K562 (cell line): ENCODE measurements at regions not wholly inside any gene's neighbourhood (a gene's known extent, or its start where the extent isn't known, plus 50 kb on each side); places are given as distances from the start of the nearest gene placed in this dataset.

Experiments used
- ATAC-seq: fragments of 200-7000 bp; cut with Tn5 transposase; 3 replicates; pipeline ENCODE4 v1.9.1; 2020; ENCODE audit warnings: moderate library complexity
- BruUV-seq: library from RNA; stranded (reverse); fragments of 400-500 nt; replicated peaks from 2 replicates; lab custom pipeline; 2021; lab: Mats Ljungman, UMichigan
- CTCF ChIA-PET: fragments of 300-600 bp; formaldehyde crosslinking; extraction: SDS; loops from one replicate; lab custom pipeline; 2021; ENCODE audit warnings: low intra/inter-chr PET ratio; lab: Yijun Ruan, JAX
- POLR2A ChIA-PET: fragments of 300-600, 350-650 bp; sonication (Branson Sonifier 250); formaldehyde crosslinking; extraction: SDS; loops from one replicate; lab custom pipeline; 2021; ENCODE audit warnings: antibody characterized with exemption, inconsistent platforms; lab: Yijun Ruan, JAX
- DNase-seq, 4 experiments: peaks; one replicate each; pipeline versions ENCODE4 v3.0.0 to v3.0.0-alpha.2; 2011 to 2018; ENCODE audit warnings: low spot score in 3 of 4, mixed read lengths in 3 of 4; ENCODE audit errors: extremely low read depth in 1 of 4
- FAIRE-seq: peaks from 2 replicates; lab custom pipeline; 2011; peaks lifted over from hg19 to GRCh38; lab: Jason Lieb, UNC
- H2AFZ ChIP-seq: 2 replicates; pipeline ENCODE4 v1.6.0; 2011; ENCODE audit warnings: low read depth, low read length, control low read depth, inconsistent platforms
- H3K27ac ChIP-seq: fragments of 200-600 bp; 3 replicates; pipeline ENCODE4 v1.8.0; 2011; ENCODE audit warnings: low read depth, mild to moderate bottlenecking, control low read depth, inconsistent platforms, low read length, moderate library complexity, mixed read lengths; ENCODE audit errors: extremely low read depth
- H3K27me3 ChIP-seq, 2 experiments: fragments of 300-600 bp in 1 of 2; 2 replicates in 1 of 2; 3 replicates in 1 of 2; pipeline versions ENCODE4 v1.6.0 to v1.8.0; 2011; ENCODE audit warnings: inconsistent platforms in 2 of 2, low read length in 2 of 2, mild to moderate bottlenecking in 1 of 2, mixed read lengths in 1 of 2, moderate library complexity in 1 of 2; ENCODE audit not compliant: control insufficient read depth in 2 of 2, insufficient read depth in 2 of 2
- H3K36me3 ChIP-seq: fragments of 300-600 bp; 3 replicates; pipeline ENCODE4 v1.8.0; 2011; ENCODE audit warnings: mild to moderate bottlenecking, low read length, inconsistent platforms; ENCODE audit not compliant: control insufficient read depth, insufficient read depth
- H3K4me1 ChIP-seq, 2 experiments: fragments of 200-600 bp in 1 of 2; replicated peaks in 1 of 2; 2 replicates in 1 of 2; 3 replicates in 1 of 2; pipeline versions ENCODE4 v1.5.1 to v1.8.0; 2011; ENCODE audit warnings: inconsistent platforms in 2 of 2, low read length in 2 of 2, mild to moderate bottlenecking in 1 of 2, mixed read lengths in 1 of 2, moderate library complexity in 1 of 2; ENCODE audit not compliant: control insufficient read depth in 2 of 2, insufficient read depth in 2 of 2
- H3K4me2 ChIP-seq: 2 replicates; pipeline ENCODE4 v1.6.1; 2011; ENCODE audit warnings: low read length, control low read depth, inconsistent platforms, mixed read lengths; ENCODE audit not compliant: insufficient read depth
- H3K4me3 ChIP-seq: fragments of 200-600 bp; sonication (generic), shearing (Covaris generic); 2 replicates; pipeline ENCODE4 v1.5.1; 2016; ENCODE audit warnings: control low read depth, inconsistent platforms
- H3K79me2 ChIP-seq: fragments of 200-600 bp; 3 replicates; pipeline ENCODE4 v1.8.0; 2011; ENCODE audit warnings: low read length, inconsistent platforms; ENCODE audit not compliant: control insufficient read depth, insufficient read depth
- H3K9ac ChIP-seq, 2 experiments: 2 replicates each; pipeline versions ENCODE4 v1.6.0 to v1.6.1; 2011; ENCODE audit warnings: low read depth in 2 of 2, low read length in 2 of 2, control low read depth in 1 of 2, inconsistent platforms in 1 of 2, mild to moderate bottlenecking in 1 of 2, mixed read lengths in 1 of 2; ENCODE audit not compliant: insufficient read depth in 1 of 2
- H3K9me1 ChIP-seq: one replicate; pipeline ENCODE4 v1.6.0; 2011; ENCODE audit warnings: inconsistent platforms, mild to moderate bottlenecking, low read length, moderate library complexity; ENCODE audit not compliant: control insufficient read depth, insufficient read depth
- H3K9me3 ChIP-seq: replicated peaks from 2 replicates; pipeline ENCODE4 v1.5.1; 2011; ENCODE audit warnings: low read depth, low read length, inconsistent platforms; ENCODE audit not compliant: control insufficient read depth, insufficient read depth
- H4K20me1 ChIP-seq: replicated peaks from 2 replicates; pipeline ENCODE4 v1.6.1; 2011; ENCODE audit warnings: low read length, inconsistent platforms, mixed read lengths; ENCODE audit not compliant: control insufficient read depth, insufficient read depth
- ARID2 ChIP-seq: fragments of 450-650 bp; IDR thresholded peaks from 2 replicates; pipeline ENCODE4 v1.6.1; 2017; ENCODE audit warnings: antibody characterized with exemption, mild to moderate bottlenecking
- HDAC2 ChIP-seq: fragments of 450-650 bp; IDR thresholded peaks from 2 replicates; pipeline ENCODE4 v1.6.1; 2016; ENCODE audit warnings: mild to moderate bottlenecking
- JUND ChIP-seq, 2 experiments: IDR thresholded peaks; 2 replicates in 1 of 2; 3 replicates in 1 of 2; pipeline ENCODE4 v1.6.1; 2011; ENCODE audit warnings: borderline replicate concordance in 2 of 2, low read depth in 2 of 2, low read length in 2 of 2, improper control_type of control experiment in 1 of 2, missing biosample characterization in 1 of 2, missing genetic modification characterization in 1 of 2, missing genetic modification reagents in 1 of 2
- NFE2 ChIP-seq: IDR thresholded peaks from 2 replicates; pipeline ENCODE4 v1.6.1; 2014; ENCODE audit warnings: antibody characterized with exemption, low read depth
- PTTG1 ChIP-seq: fragments of 450-650 bp; IDR thresholded peaks from 2 replicates; pipeline ENCODE4 v1.6.1; 2016; ENCODE audit warnings: low read depth, mild to moderate bottlenecking, missing genetic modification characterization, missing compliant biosample characterization
- WGBS: fragments of 100-300 bp; shearing (Covaris generic); methylation state at CpG from one replicate; pipeline ENCODE4 v1.1.6; 2016; ENCODE audit warnings: low coverage, mixed read lengths; ENCODE audit not compliant: insufficient coverage; ENCODE audit errors: missing lambda C conversion rate; 5-methylcytosine and 5-hydroxymethylcytosine counted together
- in situ Hi-C: fragments of 300-500 bp; cut with MboI; formaldehyde crosslinking; loops from 4 replicates; pipeline ENCODE4 v1.15.0; 2018; ENCODE audit warnings: inconsistent platforms, mixed read lengths
- intact Hi-C: fragments of 100-400 bp; cut with micrococcal nuclease; formaldehyde crosslinking; loops from 2 replicates; pipeline ENCODE4 v1.14.2; 2022

GRCh38 chrX:12058087-12058486 is 80.2 kb upstream of the FRMPD4 start:
- ChIA-PET POLR2A (no interaction called here), CTCF (no interaction called here)
- Histone ChIP-seq H3K27ac (no peak overlapping the region), H3K9ac (no peak overlapping the region), H4K20me1 (no peaks in the 10 kb centered on the region), H3K9me3 (no peaks in the 10 kb centered on the region), H3K9me1 (no peaks in the 10 kb centered on the region), H2AFZ (no peak overlapping the region), H3K79me2 (no peaks in the 10 kb centered on the region), H3K4me1 (no peaks in the 10 kb centered on the region), H3K36me3 (no peaks in the 10 kb centered on the region), H3K27me3 (no peaks in the 10 kb centered on the region), H3K4me3 (no peak overlapping the region), H3K4me2 (no peak overlapping the region)
- WGBS = 0% methylated on average over 4 of the region's 4 CpGs
- TF ChIP-seq PTTG1 (tag) = no peak
- TF ChIP-seq JUND (IDR thresholded peaks at IDR 0.05; ENCODE audit: borderline replicate concordance, low read depth, low read length) = no peak
- TF ChIP-seq JUND (tag; IDR thresholded peaks at IDR 0.05; ENCODE audit: borderline replicate concordance, low read depth, low read length) = no peak
- in situ Hi-C loops = no loop called here
- ATAC-seq (no peak), DNase-seq (no peak), FAIRE-seq (no peak)
- intact Hi-C loops = no loop called here
- BruUV-seq = no TSS peak

DNA sequence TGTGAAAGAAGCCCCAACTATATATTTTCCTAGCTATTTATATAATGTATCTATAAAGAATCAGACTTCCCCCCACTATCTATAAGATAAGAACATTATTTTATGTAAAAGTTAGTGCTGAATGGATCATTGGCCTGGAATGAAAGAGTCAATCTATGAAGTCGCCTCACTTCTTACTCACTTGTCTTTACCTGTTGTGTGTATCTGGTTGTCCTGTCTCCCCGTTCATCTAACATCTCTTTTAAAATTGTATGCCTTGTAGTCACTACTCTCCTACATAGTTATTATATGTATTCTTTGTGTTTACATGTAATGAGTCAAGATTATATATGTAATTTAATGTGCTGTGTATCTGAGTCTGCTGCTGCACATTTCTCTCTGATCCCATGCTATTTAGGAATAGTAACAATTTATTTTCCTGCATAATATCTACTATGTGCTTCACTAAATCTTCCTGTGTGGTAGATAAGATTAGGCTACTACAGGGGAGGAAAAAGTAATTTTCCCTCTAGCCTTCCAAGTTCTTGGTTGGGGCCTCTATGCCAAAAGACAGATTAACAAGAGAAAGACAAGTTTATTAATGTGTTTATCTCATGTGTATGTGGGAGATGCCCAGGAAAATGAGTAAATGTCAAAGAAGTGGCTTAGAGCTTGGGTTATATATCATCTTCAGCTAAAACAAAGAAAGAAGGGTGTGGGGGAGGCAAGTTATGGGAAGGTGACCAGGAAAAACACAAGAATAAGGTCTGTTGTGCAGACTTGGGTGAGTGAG is 77.6 kb upstream of the FRMPD4 start:
- Histone ChIP-seq H3K4me2 (no peak overlapping the region), H2AFZ (no peak overlapping the region), H3K27ac (no peak overlapping the region), H3K27me3 (no peaks in the 10 kb centered on the region), H3K9ac (no peak overlapping the region), H3K79me2 (no peaks in the 10 kb centered on the region), H3K36me3 (no peaks in the 10 kb centered on the region), H3K4me3 (no peak overlapping the region), H3K9me1 (no peaks in the 10 kb centered on the region), H4K20me1 (no peaks in the 10 kb centered on the region), H3K4me1 (no peaks in the 10 kb centered on the region), H3K9me3 (no peaks in the 10 kb centered on the region)
- intact Hi-C loops = no loop called here
- WGBS = 0% methylated on average over 2 of the region's 2 CpGs
- no peak for ATAC-seq
- no TSS peak for BruUV-seq
- ChIA-PET POLR2A (no interaction called here), CTCF (no interaction called here)
- DNase-seq = no peak
- FAIRE-seq = no peak
- in situ Hi-C loops = no loop called here
- no peak for TF ChIP-seq NFE2
- no peak for TF ChIP-seq ARID2
- TF ChIP-seq HDAC2 = no peak
